ENCODE measurements at regions not wholly inside any gene's neighbourhood (a gene's known extent, or its start where the extent isn't known, plus 50 kb on each side); places are given as distances from the start of the nearest gene placed in this dataset.

- TF ChIP-seq CTCF (optimal IDR thresholded peaks at IDR 0.05 in 1 of 3, IDR thresholded peaks at IDR 0.05 in 1 of 3, conservative IDR thresholded peaks at IDR 0.05 in 1 of 3; ENCODE audit: extremely low read depth in 1 of 3, insufficient read depth in 2 of 3, low read length in 3 of 3), result no peak
- TF ChIP-seq EZH2 (IDR thresholded peaks at IDR 0.05; ENCODE audit: low read length), result no peak
Measured at GRCh38 chr1:59081181-59081580, 215.7 kb upstream of the FGGY start.
